Putamen (tissue), 1 donor: ENCODE measurements at regions not wholly inside any gene's neighbourhood (a gene's known extent, or its start where the extent isn't known, plus 50 kb on each side); places are given as distances from the start of the nearest gene placed in this dataset.

Source experiments
- DNase-seq: peaks from one replicate; pipeline ENCODE4 v3.0.0-alpha.2; 2016; ENCODE audit warnings: low spot score

- DNase-seq = no peak
Observed at GRCh38 chr1:164310166-164310565, 248.8 kb upstream of the PBX1 start.

GRCh38 chr1:164311377-164311776 is 247.6 kb upstream of the PBX1 start:
- no peak for DNase-seq

GRCh38 chr1:164320790-164321731 is 237.9 kb upstream of the PBX1 start:
- peak; percentile 52 for DNase-seq

- no peak for DNase-seq
Observed at GRCh38 chr1:164325786-164326185, 233.2 kb upstream of the PBX1 start.

- DNase-seq = no peak
Observed at GRCh38 chr1:164333387-164333786, 225.6 kb upstream of the PBX1 start.

- no peak for DNase-seq
Observed at GRCh38 chr1:164337394-164337793, 221.6 kb upstream of the PBX1 start.

- DNase-seq = no peak
Observed at GRCh38 chr1:164337885-164338284, 221.1 kb upstream of the PBX1 start.

GRCh38 chr1:164343189-164343588 is 215.8 kb upstream of the PBX1 start:
- DNase-seq = no peak

GRCh38 chr1:164347980-164348379 is 211.0 kb upstream of the PBX1 start:
- no peak for DNase-seq

- no peak for DNase-seq
Observed at GRCh38 chr1:164356511-164356910, 202.5 kb upstream of the PBX1 start.

GRCh38 chr1:164360265-164360664 is 198.7 kb upstream of the PBX1 start:
- no peak for DNase-seq

- DNase-seq = no peak
Observed at GRCh38 chr1:164361927-164362326, 197.1 kb upstream of the PBX1 start.

- no peak for DNase-seq
Observed at GRCh38 chr1:164363980-164364379, 195.0 kb upstream of the PBX1 start.

- DNase-seq = no peak
Observed at GRCh38 chr1:164366014-164366413, 193.0 kb upstream of the PBX1 start.

- DNase-seq = no peak
Observed at GRCh38 chr1:164369698-164370365, 189.2 kb upstream of the PBX1 start.

- no peak for DNase-seq
Observed at GRCh38 chr1:164380893-164381292, 178.1 kb upstream of the PBX1 start.

- DNase-seq = no peak
Observed at GRCh38 chr1:164382384-164382783, 176.6 kb upstream of the PBX1 start.

- DNase-seq = no peak
Observed at GRCh38 chr1:164384262-164384661, 174.7 kb upstream of the PBX1 start.

- no peak for DNase-seq
Observed at GRCh38 chr1:164417016-164417704, 141.8 kb upstream of the PBX1 start.

GRCh38 chr1:164423136-164423535 is 135.8 kb upstream of the PBX1 start:
- DNase-seq = no peak

- DNase-seq = no peak
Observed at GRCh38 chr1:164433141-164433817, 125.7 kb upstream of the PBX1 start.

GRCh38 chr1:164433818-164434170 is 125.2 kb upstream of the PBX1 start:
- no peak for DNase-seq
